ENCODE measurements at regions not wholly inside any gene's neighbourhood (a gene's known extent, or its start where the extent isn't known, plus 50 kb on each side); places are given as distances from the start of the nearest gene placed in this dataset.

- TF ChIP-seq, protein P1, sequence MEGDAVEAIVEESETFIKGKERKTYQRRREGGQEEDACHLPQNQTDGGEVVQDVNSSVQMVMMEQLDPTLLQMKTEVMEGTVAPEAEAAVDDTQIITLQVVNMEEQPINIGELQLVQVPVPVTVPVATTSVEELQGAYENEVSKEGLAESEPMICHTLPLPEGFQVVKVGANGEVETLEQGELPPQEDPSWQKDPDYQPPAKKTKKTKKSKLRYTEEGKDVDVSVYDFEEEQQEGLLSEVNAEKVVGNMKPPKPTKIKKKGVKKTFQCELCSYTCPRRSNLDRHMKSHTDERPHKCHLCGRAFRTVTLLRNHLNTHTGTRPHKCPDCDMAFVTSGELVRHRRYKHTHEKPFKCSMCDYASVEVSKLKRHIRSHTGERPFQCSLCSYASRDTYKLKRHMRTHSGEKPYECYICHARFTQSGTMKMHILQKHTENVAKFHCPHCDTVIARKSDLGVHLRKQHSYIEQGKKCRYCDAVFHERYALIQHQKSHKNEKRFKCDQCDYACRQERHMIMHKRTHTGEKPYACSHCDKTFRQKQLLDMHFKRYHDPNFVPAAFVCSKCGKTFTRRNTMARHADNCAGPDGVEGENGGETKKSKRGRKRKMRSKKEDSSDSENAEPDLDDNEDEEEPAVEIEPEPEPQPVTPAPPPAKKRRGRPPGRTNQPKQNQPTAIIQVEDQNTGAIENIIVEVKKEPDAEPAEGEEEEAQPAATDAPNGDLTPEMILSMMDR (IDR thresholded peaks at IDR 0.05; ENCODE audit: poor library complexity): peak; percentile 73
- no peak for TF ChIP-seq EZH2 (IDR thresholded peaks at IDR 0.05; ENCODE audit: borderline replicate concordance)
- TF ChIP-seq EZH2phosphoT487 (IDR thresholded peaks at IDR 0.05; ENCODE audit: low read depth, severe bottlenecking, unreplicated experiment): no peak
Observed at GRCh38 chr7:12490107-12490688, 80.3 kb upstream of the SCIN start.

Data from hepatocyte (in vitro differentiated cells).